ENCODE measurements at regions not wholly inside any gene's neighbourhood (a gene's known extent, or its start where the extent isn't known, plus 50 kb on each side); places are given as distances from the start of the nearest gene placed in this dataset.

DNA sequence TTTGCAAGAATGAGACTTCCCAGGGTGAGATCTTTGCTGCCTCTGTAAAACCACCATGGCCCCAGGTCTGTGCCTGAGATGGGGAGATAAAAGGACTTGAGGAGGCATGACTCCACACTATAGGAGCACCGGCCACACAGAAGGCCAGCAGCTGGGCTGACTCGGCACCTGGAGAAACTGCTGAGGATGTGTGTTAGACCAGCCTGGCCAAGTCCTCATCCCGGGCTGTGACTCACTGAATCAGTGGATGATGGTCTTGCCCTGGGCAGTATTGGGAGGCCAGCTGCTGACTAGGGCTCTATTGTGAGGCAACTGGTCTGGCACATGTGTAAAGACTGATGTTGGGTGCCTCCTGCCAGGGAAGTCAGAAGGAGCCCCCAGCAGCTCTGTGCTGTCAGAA is 286.2 kb downstream of the ACTL7B start:
- TF ChIP-seq, protein P1, sequence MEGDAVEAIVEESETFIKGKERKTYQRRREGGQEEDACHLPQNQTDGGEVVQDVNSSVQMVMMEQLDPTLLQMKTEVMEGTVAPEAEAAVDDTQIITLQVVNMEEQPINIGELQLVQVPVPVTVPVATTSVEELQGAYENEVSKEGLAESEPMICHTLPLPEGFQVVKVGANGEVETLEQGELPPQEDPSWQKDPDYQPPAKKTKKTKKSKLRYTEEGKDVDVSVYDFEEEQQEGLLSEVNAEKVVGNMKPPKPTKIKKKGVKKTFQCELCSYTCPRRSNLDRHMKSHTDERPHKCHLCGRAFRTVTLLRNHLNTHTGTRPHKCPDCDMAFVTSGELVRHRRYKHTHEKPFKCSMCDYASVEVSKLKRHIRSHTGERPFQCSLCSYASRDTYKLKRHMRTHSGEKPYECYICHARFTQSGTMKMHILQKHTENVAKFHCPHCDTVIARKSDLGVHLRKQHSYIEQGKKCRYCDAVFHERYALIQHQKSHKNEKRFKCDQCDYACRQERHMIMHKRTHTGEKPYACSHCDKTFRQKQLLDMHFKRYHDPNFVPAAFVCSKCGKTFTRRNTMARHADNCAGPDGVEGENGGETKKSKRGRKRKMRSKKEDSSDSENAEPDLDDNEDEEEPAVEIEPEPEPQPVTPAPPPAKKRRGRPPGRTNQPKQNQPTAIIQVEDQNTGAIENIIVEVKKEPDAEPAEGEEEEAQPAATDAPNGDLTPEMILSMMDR (conservative IDR thresholded peaks at IDR 0.05; ENCODE audit: low read depth in 2 of 2), result no peak
- TF ChIP-seq EZH2 (IDR thresholded peaks at IDR 0.05; ENCODE audit: low read depth, unreplicated experiment), result no peak
- TF ChIP-seq, protein P2, sequence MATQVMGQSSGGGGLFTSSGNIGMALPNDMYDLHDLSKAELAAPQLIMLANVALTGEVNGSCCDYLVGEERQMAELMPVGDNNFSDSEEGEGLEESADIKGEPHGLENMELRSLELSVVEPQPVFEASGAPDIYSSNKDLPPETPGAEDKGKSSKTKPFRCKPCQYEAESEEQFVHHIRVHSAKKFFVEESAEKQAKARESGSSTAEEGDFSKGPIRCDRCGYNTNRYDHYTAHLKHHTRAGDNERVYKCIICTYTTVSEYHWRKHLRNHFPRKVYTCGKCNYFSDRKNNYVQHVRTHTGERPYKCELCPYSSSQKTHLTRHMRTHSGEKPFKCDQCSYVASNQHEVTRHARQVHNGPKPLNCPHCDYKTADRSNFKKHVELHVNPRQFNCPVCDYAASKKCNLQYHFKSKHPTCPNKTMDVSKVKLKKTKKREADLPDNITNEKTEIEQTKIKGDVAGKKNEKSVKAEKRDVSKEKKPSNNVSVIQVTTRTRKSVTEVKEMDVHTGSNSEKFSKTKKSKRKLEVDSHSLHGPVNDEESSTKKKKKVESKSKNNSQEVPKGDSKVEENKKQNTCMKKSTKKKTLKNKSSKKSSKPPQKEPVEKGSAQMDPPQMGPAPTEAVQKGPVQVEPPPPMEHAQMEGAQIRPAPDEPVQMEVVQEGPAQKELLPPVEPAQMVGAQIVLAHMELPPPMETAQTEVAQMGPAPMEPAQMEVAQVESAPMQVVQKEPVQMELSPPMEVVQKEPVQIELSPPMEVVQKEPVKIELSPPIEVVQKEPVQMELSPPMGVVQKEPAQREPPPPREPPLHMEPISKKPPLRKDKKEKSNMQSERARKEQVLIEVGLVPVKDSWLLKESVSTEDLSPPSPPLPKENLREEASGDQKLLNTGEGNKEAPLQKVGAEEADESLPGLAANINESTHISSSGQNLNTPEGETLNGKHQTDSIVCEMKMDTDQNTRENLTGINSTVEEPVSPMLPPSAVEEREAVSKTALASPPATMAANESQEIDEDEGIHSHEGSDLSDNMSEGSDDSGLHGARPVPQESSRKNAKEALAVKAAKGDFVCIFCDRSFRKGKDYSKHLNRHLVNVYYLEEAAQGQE (IDR thresholded peaks at IDR 0.05; ENCODE audit: unreplicated experiment), result no peak
- TF ChIP-seq POLR2AphosphoS5 (IDR thresholded peaks at IDR 0.05; ENCODE audit: low read depth), result no peak
- TF ChIP-seq JUNB (IDR thresholded peaks at IDR 0.05; ENCODE audit: unreplicated experiment), result no peak
- no peak for TF ChIP-seq ZNF114 (CRISPR knock-in tag; IDR thresholded peaks at IDR 0.05)
- TF ChIP-seq EZH2phosphoT487 (IDR thresholded peaks at IDR 0.05; ENCODE audit: unreplicated experiment), result no peak
- TF ChIP-seq NANOG (IDR thresholded peaks at IDR 0.05; ENCODE audit: borderline replicate concordance), result no peak
- no peak for TF ChIP-seq ZNF331 (CRISPR knock-in tag; IDR thresholded peaks at IDR 0.05; ENCODE audit: low read depth)
- no peak for TF ChIP-seq CREB1 (CRISPR knock-in tag; IDR thresholded peaks at IDR 0.05; ENCODE audit: low read depth)
- TF ChIP-seq STAT1 (IDR thresholded peaks at IDR 0.05; ENCODE audit: unreplicated experiment), result no peak

All from GM23338 (cell line).